Activated CD4-positive, alpha-beta T cell treated with anti-CD3 and anti-CD28 coated beads for 36 hours (primary cell): ENCODE measurements at regions not wholly inside any gene's neighbourhood (a gene's known extent, or its start where the extent isn't known, plus 50 kb on each side); places are given as distances from the start of the nearest gene placed in this dataset.

Experiments used
- ATAC-seq: fragments of 200-7000 bp; cut with Tn5 transposase; one replicate; pipeline ENCODE4 v1.10.0; 2021; ENCODE audit warnings: mild to moderate bottlenecking, moderate library complexity
- CTCF ChIA-PET: fragments of 350-600 bp; sonication (Branson Sonifier 250); formaldehyde crosslinking; loops from one replicate; lab custom pipeline; 2021; ENCODE audit warnings: antibody characterized with exemption; lab: Charles Lee
- POLR2A ChIA-PET: fragments of 350-600 bp; sonication (Branson Sonifier 250); formaldehyde crosslinking; loops from one replicate; lab custom pipeline; 2021; ENCODE audit warnings: antibody characterized with exemption, inconsistent platforms; lab: Charles Lee
- DNase-seq: peaks from one replicate; pipeline ENCODE4 v3.0.0-alpha.2; 2020
- H3K27ac Mint-ChIP-seq: one replicate; pipeline ENCODE4 v1.8.0; 2021; ENCODE audit warnings: mixed read lengths
- H3K27me3 Mint-ChIP-seq: one replicate; pipeline ENCODE4 v1.8.0; 2021; ENCODE audit warnings: mixed read lengths
- H3K36me3 Mint-ChIP-seq: one replicate; pipeline ENCODE4 v1.8.0; 2021; ENCODE audit warnings: low read depth, mixed read lengths
- H3K4me1 Mint-ChIP-seq: one replicate; pipeline ENCODE4 v1.8.0; 2021; ENCODE audit warnings: mixed read lengths
- H3K4me3 Mint-ChIP-seq: one replicate; pipeline ENCODE4 v1.8.0; 2021; ENCODE audit warnings: mild to moderate bottlenecking, moderate library complexity, mixed read lengths
- H3K9me3 Mint-ChIP-seq: one replicate; pipeline ENCODE4 v1.8.0; 2021; ENCODE audit warnings: low read depth, mixed read lengths
- intact Hi-C, 2 experiments: fragments of 100-400 bp; cut with DNase I in 1 of 2; cut with micrococcal nuclease in 1 of 2; formaldehyde crosslinking; loops; one replicate each; pipeline versions ENCODE4 v1.14.2 to v1.15.1; 2022 to 2024; cut with DNase I, micrococcal nuclease

GRCh38 chr3:59563072-59563605 is 513.3 kb upstream of the CFAP20DC start:
- intact Hi-C loops: loop anchor here (10.0 kb wide), 2 partner anchors 328 to 522 kb away; no protein-coding TSS in a partner anchor

GRCh38 chr3:59559721-59560435 is 510.1 kb upstream of the CFAP20DC start:
- Mint-ChIP-seq H3K4me1 (peaks cover 37% of the 10 kb centered on the region), H3K27ac (peak overlapping the region; percentile 93), H3K27me3 (no peaks in the 10 kb centered on the region), H3K4me3 (no peak overlapping the region), H3K9me3 (no peaks in the 10 kb centered on the region), H3K36me3 (no peaks in the 10 kb centered on the region)
- intact Hi-C loops: loop anchor here (1.0 to 10.0 kb wide), 13 partner anchors 33 to 525 kb away; partner anchors contain the start of gene CFAP20DC (in 1 of the 2)
- POLR2A ChIA-PET: interaction anchor here (1.2 to 1.3 kb wide), 2 partner anchors 32 to 108 kb away, joined by 3 to 4 read pairs; no protein-coding TSS in a partner anchor
- CTCF ChIA-PET: interaction anchor here (0.7 to 1.7 kb wide), 4 partner anchors 8 to 324 kb away, joined by 3 to 4 read pairs (median 3); no protein-coding TSS in a partner anchor
- DNase-seq (peak; percentile 67), ATAC-seq (peak; percentile 92)

More at GRCh38 chr3:59563072-59563605, 513.3 kb upstream of the CFAP20DC start:
- H3K9me3 Mint-ChIP-seq: no peaks in the 10 kb centered on the region
- peaks cover 41% of the 10 kb centered on the region for H3K4me1 Mint-ChIP-seq
- ATAC-seq: no peak
- H3K4me3 Mint-ChIP-seq: no peak overlapping the region
- H3K36me3 Mint-ChIP-seq: no peaks in the 10 kb centered on the region
- DNase-seq: no peak
- no peak overlapping the region for H3K27ac Mint-ChIP-seq
- ChIA-PET CTCF (no interaction called here), POLR2A (no interaction called here)
- peaks cover 1% of the 10 kb centered on the region for H3K27me3 Mint-ChIP-seq

GRCh38 chr3:59558906-59559720 is 509.3 kb upstream of the CFAP20DC start:
- no peaks in the 10 kb centered on the region for H3K27me3 Mint-ChIP-seq
- H3K4me1 Mint-ChIP-seq: peaks cover 40% of the 10 kb centered on the region
- no peaks in the 10 kb centered on the region for H3K9me3 Mint-ChIP-seq
- POLR2A ChIA-PET: interaction anchor here (1.2 to 1.3 kb wide), 2 partner anchors 32 to 108 kb away, joined by 3 to 4 read pairs; no protein-coding TSS in a partner anchor
- ATAC-seq: peak; percentile 61
- H3K36me3 Mint-ChIP-seq: no peaks in the 10 kb centered on the region
- H3K27ac Mint-ChIP-seq: peak overlapping the region; percentile 93
- DNase-seq: no peak
- CTCF ChIA-PET: interaction anchor here (0.6 to 1.7 kb wide), 5 partner anchors 9 to 323 kb away, joined by 3 to 4 read pairs (median 3); no protein-coding TSS in a partner anchor
- H3K4me3 Mint-ChIP-seq: no peak overlapping the region
- intact Hi-C loops: loop anchor here (1.0 to 5.0 kb wide), 11 partner anchors 32 to 507 kb away; partner anchors contain the start of gene CFAP20DC (in 1 of the 2)

GRCh38 chr3:59555593-59556315 is 505.9 kb upstream of the CFAP20DC start:
- Mint-ChIP-seq H3K36me3 (no peaks in the 10 kb centered on the region), H3K27me3 (no peaks in the 10 kb centered on the region), H3K9me3 (no peaks in the 10 kb centered on the region), H3K27ac (no peak overlapping the region), H3K4me1 (peaks cover 36% of the 10 kb centered on the region), H3K4me3 (no peak overlapping the region)
- intact Hi-C loops: loop anchor here (5.0 kb wide), 2 partner anchors 343 to 503 kb away; partner anchors contain the start of gene CFAP20DC (in 1 of the 2)
- POLR2A ChIA-PET: no interaction called here
- ATAC-seq (no peak), DNase-seq (no peak)
- CTCF ChIA-PET: interaction anchor here (0.7 to 1.6 kb wide), 2 partner anchors 20 to 41 kb away, joined by 4 to 6 read pairs; no protein-coding TSS in a partner anchor

GRCh38 chr3:59553076-59553475 is 503.3 kb upstream of the CFAP20DC start:
- DNase-seq (no peak), ATAC-seq (no peak)
- CTCF ChIA-PET: no interaction called here
- H3K4me1 Mint-ChIP-seq: peaks cover 13% of the 10 kb centered on the region
- no peak overlapping the region for H3K27ac Mint-ChIP-seq
- POLR2A ChIA-PET: no interaction called here
- H3K9me3 Mint-ChIP-seq: no peaks in the 10 kb centered on the region
- H3K36me3 Mint-ChIP-seq: no peaks in the 10 kb centered on the region
- no peaks in the 10 kb centered on the region for H3K27me3 Mint-ChIP-seq
- intact Hi-C loops: no loop called here
- no peak overlapping the region for H3K4me3 Mint-ChIP-seq

GRCh38 chr3:59551834-59552233 is 502.0 kb upstream of the CFAP20DC start:
- CTCF ChIA-PET: no interaction called here
- H3K36me3 Mint-ChIP-seq: no peaks in the 10 kb centered on the region

GRCh38 chr3:59549962-59550361 is 500.1 kb upstream of the CFAP20DC start:
- Mint-ChIP-seq H3K4me1 (peaks cover 4% of the 10 kb centered on the region), H3K4me3 (no peak overlapping the region), H3K27me3 (no peaks in the 10 kb centered on the region), H3K9me3 (no peaks in the 10 kb centered on the region), H3K36me3 (no peaks in the 10 kb centered on the region), H3K27ac (no peak overlapping the region)
- DNase-seq: no peak
- ChIA-PET POLR2A (no interaction called here), CTCF (no interaction called here)
- intact Hi-C loops: no loop called here
- ATAC-seq: no peak

More at GRCh38 chr3:59551834-59552233, 502.0 kb upstream of the CFAP20DC start:
- peaks cover 13% of the 10 kb centered on the region for H3K4me1 Mint-ChIP-seq
- H3K27me3 Mint-ChIP-seq: no peaks in the 10 kb centered on the region
- POLR2A ChIA-PET: no interaction called here
- no peaks in the 10 kb centered on the region for H3K9me3 Mint-ChIP-seq
- no peak overlapping the region for H3K27ac Mint-ChIP-seq
- intact Hi-C loops: no loop called here
- DNase-seq (no peak), ATAC-seq (no peak)
- no peak overlapping the region for H3K4me3 Mint-ChIP-seq

- H3K4me3 Mint-ChIP-seq: no peak overlapping the region
- no peak for ATAC-seq
- peaks cover 10% of the 10 kb centered on the region for H3K4me1 Mint-ChIP-seq
- intact Hi-C loops: no loop called here
- ChIA-PET POLR2A (no interaction called here), CTCF (interaction anchor here (0.6 to 1.7 kb wide), 4 partner anchors 11 to 234 kb away, joined by 3 to 5 read pairs (median 3); no protein-coding TSS in a partner anchor)
- no peaks in the 10 kb centered on the region for H3K9me3 Mint-ChIP-seq
- no peaks in the 10 kb centered on the region for H3K27me3 Mint-ChIP-seq
- H3K36me3 Mint-ChIP-seq: no peaks in the 10 kb centered on the region
- DNase-seq: no peak
- H3K27ac Mint-ChIP-seq: no peak overlapping the region
These were observed 498.0 kb upstream of the CFAP20DC start for GRCh38 chr3:59547874-59548273.

- no peak overlapping the region for H3K4me3 Mint-ChIP-seq
- no peak for DNase-seq
- peaks cover 18% of the 10 kb centered on the region for H3K4me1 Mint-ChIP-seq
- no peaks in the 10 kb centered on the region for H3K36me3 Mint-ChIP-seq
- CTCF ChIA-PET: no interaction called here
- POLR2A ChIA-PET: no interaction called here
- intact Hi-C loops: no loop called here
- no peak overlapping the region for H3K27ac Mint-ChIP-seq
- ATAC-seq: no peak
- H3K27me3 Mint-ChIP-seq: no peaks in the 10 kb centered on the region
- no peaks in the 10 kb centered on the region for H3K9me3 Mint-ChIP-seq
These were observed 496.7 kb upstream of the CFAP20DC start for GRCh38 chr3:59546522-59546921.

GRCh38 chr3:59545374-59545773 is 495.5 kb upstream of the CFAP20DC start:
- no peak for ATAC-seq
- no peak for DNase-seq
- Mint-ChIP-seq H3K9me3 (no peaks in the 10 kb centered on the region), H3K4me3 (no peak overlapping the region), H3K4me1 (peaks cover 27% of the 10 kb centered on the region), H3K36me3 (no peaks in the 10 kb centered on the region), H3K27ac (no peak overlapping the region), H3K27me3 (no peaks in the 10 kb centered on the region)
- ChIA-PET CTCF (interaction anchor here (1.0 kb wide), 1 partner anchor 11 kb away, joined by 3 read pairs; no protein-coding TSS in a partner anchor), POLR2A (no interaction called here)
- intact Hi-C loops: no loop called here
